ENCODE measurements at regions not wholly inside any gene's neighbourhood (a gene's known extent, or its start where the extent isn't known, plus 50 kb on each side); places are given as distances from the start of the nearest gene placed in this dataset.
A peak's percentile ranks its signal among the peaks of the same experiment; 100 is the strongest.

DNA sequence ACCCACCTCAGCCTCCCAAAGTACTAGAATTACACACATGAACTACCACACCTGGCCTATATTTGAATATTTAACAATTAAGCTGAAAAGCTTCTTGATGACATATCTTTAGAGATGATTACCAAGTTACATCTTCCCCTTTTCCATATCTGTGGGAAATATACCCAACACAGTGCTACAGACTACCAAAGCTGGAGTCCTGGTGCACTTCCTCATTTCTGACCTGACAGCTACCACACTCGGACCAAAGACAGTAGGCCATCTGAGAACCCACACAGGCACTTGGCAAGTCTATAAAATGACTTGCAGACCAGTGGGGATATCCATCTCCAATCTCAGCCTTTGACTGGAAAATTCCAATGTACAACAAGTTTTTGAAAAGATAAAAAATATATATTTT lies 270.4 kb upstream of the KLF14 start:
- TF ChIP-seq, protein P1, sequence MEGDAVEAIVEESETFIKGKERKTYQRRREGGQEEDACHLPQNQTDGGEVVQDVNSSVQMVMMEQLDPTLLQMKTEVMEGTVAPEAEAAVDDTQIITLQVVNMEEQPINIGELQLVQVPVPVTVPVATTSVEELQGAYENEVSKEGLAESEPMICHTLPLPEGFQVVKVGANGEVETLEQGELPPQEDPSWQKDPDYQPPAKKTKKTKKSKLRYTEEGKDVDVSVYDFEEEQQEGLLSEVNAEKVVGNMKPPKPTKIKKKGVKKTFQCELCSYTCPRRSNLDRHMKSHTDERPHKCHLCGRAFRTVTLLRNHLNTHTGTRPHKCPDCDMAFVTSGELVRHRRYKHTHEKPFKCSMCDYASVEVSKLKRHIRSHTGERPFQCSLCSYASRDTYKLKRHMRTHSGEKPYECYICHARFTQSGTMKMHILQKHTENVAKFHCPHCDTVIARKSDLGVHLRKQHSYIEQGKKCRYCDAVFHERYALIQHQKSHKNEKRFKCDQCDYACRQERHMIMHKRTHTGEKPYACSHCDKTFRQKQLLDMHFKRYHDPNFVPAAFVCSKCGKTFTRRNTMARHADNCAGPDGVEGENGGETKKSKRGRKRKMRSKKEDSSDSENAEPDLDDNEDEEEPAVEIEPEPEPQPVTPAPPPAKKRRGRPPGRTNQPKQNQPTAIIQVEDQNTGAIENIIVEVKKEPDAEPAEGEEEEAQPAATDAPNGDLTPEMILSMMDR (IDR thresholded peaks at IDR 0.05; ENCODE audit: unreplicated experiment): no peak
- H3K36me3 Mint-ChIP-seq (ENCODE audit: insufficient read depth, unreplicated experiment): peaks cover 14% of the 10 kb centered on the region
- no peak for DNase-seq (ENCODE audit: unreplicated experiment)
- H3K27me3 Mint-ChIP-seq (ENCODE audit: insufficient read depth, unreplicated experiment): no peaks in the 10 kb centered on the region
- ChIA-PET CTCF (interaction anchor here (0.7 to 7.7 kb wide), 9 partner anchors 10 to 129 kb away, joined by 3 to 102 read pairs (median 7); no protein-coding TSS in a partner anchor), POLR2A (interaction anchor here (1.1 to 3.0 kb wide), 3 partner anchors 9 to 109 kb away, joined by 3 to 10 read pairs (median 5); no protein-coding TSS in a partner anchor)
- H3K27ac Mint-ChIP-seq (ENCODE audit: low read depth, unreplicated experiment): no peak overlapping the region
- H3K4me3 Mint-ChIP-seq (ENCODE audit: unreplicated experiment): no peak overlapping the region
- peaks cover 23% of the 10 kb centered on the region for H3K4me1 Mint-ChIP-seq (ENCODE audit: insufficient read depth, unreplicated experiment)
- no TSS peak for BruUV-seq (replicated peaks)
- no peaks in the 10 kb centered on the region for H3K9me3 Mint-ChIP-seq (ENCODE audit: unreplicated experiment)
- intact Hi-C loops (cut with micrococcal nuclease): no loop called here

DNA sequence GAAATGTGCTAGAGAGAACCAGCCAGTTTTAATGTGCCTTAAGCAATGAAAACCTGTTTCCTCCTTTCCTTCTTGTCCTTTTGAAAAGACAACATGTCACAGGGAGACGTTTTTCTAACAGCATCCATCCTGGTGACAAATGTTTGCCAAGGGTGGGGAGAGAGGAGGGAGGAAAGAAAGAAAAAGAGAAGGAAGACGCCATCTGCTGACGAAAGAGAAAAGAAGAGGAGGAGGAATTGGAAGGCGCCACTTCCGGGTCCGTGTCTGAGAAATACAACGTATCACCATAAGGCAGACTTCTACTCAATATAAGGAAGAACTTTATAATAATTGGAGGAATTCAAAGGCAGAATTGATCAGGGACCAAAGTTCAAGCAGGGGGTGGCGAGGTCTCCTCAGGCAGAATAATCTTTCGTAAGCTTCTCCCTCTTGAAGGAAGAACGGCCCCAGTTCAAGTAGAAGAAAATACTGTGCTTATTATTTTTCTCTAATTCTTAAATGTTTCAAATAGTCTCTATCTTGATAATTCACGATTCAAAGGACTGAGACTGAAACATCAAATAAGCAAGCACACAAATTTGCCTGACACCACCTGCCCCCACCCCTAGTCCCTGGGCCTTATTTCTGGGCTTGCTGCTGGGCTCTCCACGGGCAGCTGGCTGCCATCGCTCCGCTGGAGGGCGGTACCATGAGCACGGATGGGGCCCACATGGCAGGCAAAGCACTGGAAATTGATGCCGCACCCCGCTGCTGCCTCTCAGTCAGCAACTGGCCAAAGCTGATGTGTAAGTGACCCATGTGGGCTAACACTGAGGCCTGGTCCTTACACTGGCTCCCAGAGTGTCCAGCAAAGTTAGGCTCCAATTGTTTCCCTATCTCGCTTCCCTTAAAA lies 273.7 kb upstream of the KLF14 start:
- POLR2A ChIA-PET: interaction anchor here (0.6 to 3.7 kb wide), 18 partner anchors 9 to 193 kb away, joined by 3 to 43 read pairs (median 4); no protein-coding TSS in a partner anchor
- DNase-seq (ENCODE audit: unreplicated experiment): peak; percentile 87
- Mint-ChIP-seq H3K27me3 (ENCODE audit: insufficient read depth, unreplicated experiment) (no peaks in the 10 kb centered on the region), H3K36me3 (ENCODE audit: insufficient read depth, unreplicated experiment) (peaks cover 15% of the 10 kb centered on the region), H3K4me3 (ENCODE audit: unreplicated experiment) (peak overlapping the region; percentile 15), H3K9me3 (ENCODE audit: unreplicated experiment) (no peaks in the 10 kb centered on the region), H3K27ac (ENCODE audit: low read depth, unreplicated experiment) (peak overlapping the region; percentile 84), H3K4me1 (ENCODE audit: insufficient read depth, unreplicated experiment) (peaks cover 46% of the 10 kb centered on the region)
- CTCF ChIA-PET: interaction anchor here (0.6 to 4.0 kb wide), 24 partner anchors 9 to 1595 kb away, joined by 3 to 33 read pairs (median 5); no protein-coding TSS in a partner anchor
- intact Hi-C loops (cut with micrococcal nuclease): loop anchor here (1.0 kb wide), 2 partner anchors 25 to 110 kb away; no protein-coding TSS in a partner anchor
- BruUV-seq (replicated peaks): no TSS peak
- TF ChIP-seq, protein P1 (IDR thresholded peaks at IDR 0.05; ENCODE audit: unreplicated experiment): peak; percentile 58

DNA sequence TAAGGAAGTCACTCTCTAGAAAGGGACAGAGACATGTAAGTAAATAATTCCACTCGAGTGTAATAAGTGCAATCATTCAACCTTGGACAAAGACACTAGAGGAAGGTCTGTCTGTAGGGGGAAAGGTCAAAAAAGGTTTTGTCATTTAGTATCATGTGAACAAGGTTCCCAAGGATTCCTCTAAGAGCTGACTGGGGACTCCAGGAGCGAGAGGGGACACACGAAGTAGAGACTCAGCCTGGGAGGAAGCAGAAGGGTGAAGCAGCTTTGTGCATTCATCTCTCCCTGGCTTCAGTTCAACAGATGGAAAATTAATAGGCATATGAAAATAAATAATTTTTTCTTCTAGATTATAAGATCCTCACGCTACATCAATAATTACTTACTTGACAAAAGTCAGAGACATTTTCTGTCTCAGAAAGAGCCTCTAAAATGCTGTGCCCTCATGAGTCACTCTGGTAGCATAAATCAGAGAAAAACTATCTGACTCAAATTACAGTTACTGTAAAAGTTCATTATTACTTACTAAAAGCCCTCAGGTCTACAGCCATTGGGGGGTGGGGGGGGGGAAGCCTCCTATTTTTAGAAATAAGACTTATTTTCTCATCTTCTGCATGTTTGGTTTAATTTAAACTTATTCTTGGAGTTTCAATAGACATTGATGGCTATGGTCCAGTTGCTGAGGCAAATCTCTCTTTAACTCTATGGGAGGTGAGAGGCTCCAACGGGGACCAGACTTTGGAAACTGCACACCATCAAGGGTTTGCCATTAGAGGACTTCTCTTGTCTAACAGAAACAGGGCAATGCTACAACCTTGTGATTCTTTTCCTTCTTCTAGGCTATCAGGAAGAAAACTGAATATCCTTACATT lies 275.1 kb upstream of the KLF14 start:
- no TSS peak for BruUV-seq (replicated peaks)
- Mint-ChIP-seq H3K4me1 (ENCODE audit: insufficient read depth, unreplicated experiment) (peaks cover 52% of the 10 kb centered on the region), H3K36me3 (ENCODE audit: insufficient read depth, unreplicated experiment) (peaks cover 15% of the 10 kb centered on the region), H3K27ac (ENCODE audit: low read depth, unreplicated experiment) (peak overlapping the region; percentile 84), H3K4me3 (ENCODE audit: unreplicated experiment) (no peak overlapping the region), H3K9me3 (ENCODE audit: unreplicated experiment) (no peaks in the 10 kb centered on the region), H3K27me3 (ENCODE audit: insufficient read depth, unreplicated experiment) (no peaks in the 10 kb centered on the region)
- intact Hi-C loops (cut with micrococcal nuclease): no loop called here
- ChIA-PET POLR2A (interaction anchor here (0.7 to 3.7 kb wide), 11 partner anchors 14 to 163 kb away, joined by 3 to 43 read pairs (median 4); no protein-coding TSS in a partner anchor), CTCF (interaction anchor here (0.6 to 4.0 kb wide), 9 partner anchors 9 to 295 kb away, joined by 3 to 33 read pairs (median 4); no protein-coding TSS in a partner anchor)
- TF ChIP-seq, protein P1 (IDR thresholded peaks at IDR 0.05; ENCODE audit: unreplicated experiment): no peak
- no peak for DNase-seq (ENCODE audit: unreplicated experiment)
